Right forelimb (tissue), 1 donor: ENCODE measurements at regions not wholly inside any gene's neighbourhood (a gene's known extent, or its start where the extent isn't known, plus 50 kb on each side); places are given as distances from the start of the nearest gene placed in this dataset.

Experiments
- DNase-seq: peaks from one replicate; pipeline ENCODE4 v3.0.0-alpha.2; 2018

GRCh38 chr7:18320971-18321567 is 174.5 kb upstream of the HDAC9 start:
- no peak for DNase-seq

GRCh38 chr7:18330548-18330947 is 165.0 kb upstream of the HDAC9 start:
- no peak for DNase-seq

GRCh38 chr7:18336626-18337025 is 158.9 kb upstream of the HDAC9 start:
- no peak for DNase-seq

- no peak for DNase-seq
Measured at GRCh38 chr7:18337048-18337809, 158.3 kb upstream of the HDAC9 start.

- no peak for DNase-seq
Measured at GRCh38 chr7:18338910-18339523, 156.5 kb upstream of the HDAC9 start.

- no peak for DNase-seq
Measured at GRCh38 chr7:18341756-18342155, 153.8 kb upstream of the HDAC9 start.

GRCh38 chr7:18343047-18343446 is 152.5 kb upstream of the HDAC9 start:
- DNase-seq, result no peak

- DNase-seq, result no peak
Measured at GRCh38 chr7:18344536-18344935, 151.0 kb upstream of the HDAC9 start.

GRCh38 chr7:18345641-18346234 is 149.8 kb upstream of the HDAC9 start:
- peak; percentile 70 for DNase-seq

GRCh38 chr7:18347170-18347569 is 148.4 kb upstream of the HDAC9 start:
- no peak for DNase-seq

GRCh38 chr7:18350678-18351077 is 144.9 kb upstream of the HDAC9 start:
- DNase-seq, result no peak

GRCh38 chr7:18352339-18353255 is 143.0 kb upstream of the HDAC9 start:
- DNase-seq, result peak; percentile 57

- DNase-seq, result no peak
Measured at GRCh38 chr7:18353339-18353738, 142.2 kb upstream of the HDAC9 start.

- no peak for DNase-seq
Measured at GRCh38 chr7:18354108-18355085, 141.2 kb upstream of the HDAC9 start.

GRCh38 chr7:18356191-18356645 is 139.3 kb upstream of the HDAC9 start:
- no peak for DNase-seq

GRCh38 chr7:18357691-18358090 is 137.9 kb upstream of the HDAC9 start:
- DNase-seq, result no peak

GRCh38 chr7:18361756-18362155 is 133.8 kb upstream of the HDAC9 start:
- DNase-seq, result peak; percentile 72

- DNase-seq, result no peak
Measured at GRCh38 chr7:18363751-18364380, 131.7 kb upstream of the HDAC9 start.

GRCh38 chr7:18364396-18364795 is 131.2 kb upstream of the HDAC9 start:
- DNase-seq, result no peak

- DNase-seq, result no peak
Measured at GRCh38 chr7:18366394-18366793, 129.2 kb upstream of the HDAC9 start.

GRCh38 chr7:18369011-18369410 is 126.5 kb upstream of the HDAC9 start:
- no peak for DNase-seq
